NCI-H2107 treated with DMSO at 0.1 percent for 48 hours (cell line): ENCODE measurements at regions not wholly inside any gene's neighbourhood (a gene's known extent, or its start where the extent isn't known, plus 50 kb on each side); places are given as distances from the start of the nearest gene placed in this dataset.

Source experiments
- DNase-seq: peaks from one replicate; lab custom pipeline; 2025; ENCODE audit not compliant: unreplicated experiment; lab: John Stamatoyannopoulos, UW

GRCh38 chr5:117856713-117857112 lies 1131.6 kb downstream of the DTWD2 start:
- no peak for DNase-seq

DNA sequence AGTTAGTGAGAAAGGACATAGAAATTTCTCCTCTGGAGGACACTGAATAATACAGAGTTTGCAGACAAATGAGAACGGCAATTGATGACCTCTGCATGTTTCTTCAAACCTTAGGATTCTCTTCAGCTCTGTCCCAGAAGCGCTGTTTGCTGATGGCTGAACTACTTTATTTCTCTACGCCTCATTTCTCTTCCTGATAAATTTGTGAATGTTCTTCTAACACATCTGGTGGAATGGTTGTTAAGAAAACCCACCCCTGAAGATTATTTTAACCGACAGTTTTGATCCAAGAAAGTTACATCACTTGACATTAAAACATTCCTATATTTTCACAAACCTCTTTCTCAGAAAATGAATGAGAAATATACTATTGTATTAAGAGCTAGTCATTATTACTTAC lies 1150.6 kb downstream of the DTWD2 start:
- DNase-seq = no peak

- DNase-seq = no peak
Measured at GRCh38 chr5:117833691-117834090, 1154.7 kb downstream of the DTWD2 start.

DNA sequence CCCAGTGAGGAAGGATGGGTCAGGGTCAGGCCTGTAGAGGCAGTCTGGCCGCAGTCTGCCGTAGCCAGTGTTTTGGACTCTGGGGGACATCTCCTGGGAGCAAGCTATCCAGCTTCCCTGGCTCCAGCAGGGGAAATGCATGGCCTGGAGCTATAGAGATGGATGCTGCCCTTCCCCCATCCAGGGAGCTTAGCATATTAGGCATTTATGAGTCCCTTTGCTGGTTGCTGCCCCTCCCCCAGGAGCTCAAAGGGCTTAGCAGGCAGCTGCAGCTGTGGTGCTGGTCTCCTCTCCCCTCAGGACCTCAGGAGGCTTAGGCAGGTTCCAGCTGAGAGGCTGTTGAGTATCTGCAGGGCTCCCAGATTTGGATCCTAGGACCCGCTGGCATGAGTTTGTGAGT lies 1158.7 kb downstream of the DTWD2 start:
- no peak for DNase-seq

DNA sequence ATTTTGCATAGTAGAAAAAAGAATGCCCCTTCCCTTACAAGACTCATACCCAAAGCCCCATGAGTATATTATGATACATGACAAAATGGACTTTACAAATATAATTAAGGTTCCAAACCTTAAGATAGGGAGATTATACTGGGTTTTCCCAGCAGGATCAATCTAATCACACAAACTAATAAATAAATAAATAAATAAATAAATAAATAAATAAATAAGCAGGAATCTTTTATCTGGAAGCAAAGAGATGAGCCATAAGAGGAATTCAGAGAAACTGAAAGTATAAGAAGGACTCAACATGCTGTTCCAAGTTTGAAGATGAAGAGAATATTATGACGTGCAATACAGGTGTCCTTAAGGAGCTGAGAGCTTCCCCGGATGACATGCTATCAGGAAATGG lies 1174.5 kb downstream of the DTWD2 start:
- no peak for DNase-seq

DNA sequence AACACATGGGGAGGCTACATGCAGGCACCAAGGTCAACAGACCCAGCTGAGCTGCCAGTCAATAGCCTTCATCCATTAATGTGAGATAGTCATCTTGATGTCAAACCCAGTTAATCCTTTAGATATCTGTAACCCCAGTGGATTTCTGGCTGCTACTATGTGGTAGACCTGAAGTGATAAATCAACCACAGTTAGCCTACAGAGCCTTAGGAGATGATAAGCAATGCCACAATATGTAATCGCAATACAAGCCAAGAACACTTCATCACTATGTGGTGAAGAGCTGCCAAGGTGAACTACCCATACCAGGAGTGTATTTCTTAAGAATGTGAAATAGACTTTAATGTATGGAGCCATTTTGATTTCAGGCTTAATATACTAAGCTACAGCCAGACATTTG lies 1175.5 kb downstream of the DTWD2 start:
- no peak for DNase-seq

GRCh38 chr5:117809251-117809650 lies 1179.1 kb downstream of the DTWD2 start:
- DNase-seq = no peak

DNA sequence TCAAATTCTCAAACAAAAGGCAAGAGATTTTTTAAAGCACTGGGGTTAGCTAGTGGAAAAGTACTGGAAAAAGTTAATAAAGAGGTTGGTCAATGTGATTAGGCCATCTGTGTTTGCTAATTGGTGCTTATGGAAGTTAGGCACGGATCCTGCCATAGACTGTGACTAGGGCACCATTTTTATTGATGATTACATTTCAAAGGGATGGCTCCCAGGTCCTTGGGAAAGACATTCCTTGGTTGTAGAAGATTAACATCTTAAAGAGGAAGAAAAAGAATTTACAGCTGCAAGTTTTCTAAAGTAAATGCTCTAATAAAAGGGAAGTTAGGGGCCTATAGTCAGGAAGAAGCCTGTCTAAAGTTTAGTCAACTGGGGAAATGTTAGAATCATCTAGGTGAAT lies 1183.3 kb downstream of the DTWD2 start:
- no peak for DNase-seq

DNA sequence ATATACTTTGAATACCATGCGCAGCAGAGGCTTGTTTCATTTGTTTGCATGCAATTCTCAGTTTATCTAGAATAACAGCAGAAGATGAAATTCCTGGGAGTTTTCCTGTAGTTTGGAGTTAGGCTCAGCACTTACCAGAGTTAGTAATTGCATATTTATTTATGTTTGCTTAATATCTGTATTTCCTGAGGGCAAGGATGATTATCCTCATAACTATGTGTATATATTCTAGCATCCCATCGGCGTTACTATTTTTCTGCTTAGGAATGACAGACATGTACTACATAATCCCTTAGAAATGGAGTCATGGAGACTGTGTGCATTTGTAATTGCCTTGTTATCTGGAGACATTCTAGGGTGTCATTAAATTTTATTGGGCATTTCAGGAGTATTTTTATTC lies 1184.8 kb downstream of the DTWD2 start:
- no peak for DNase-seq

DNA sequence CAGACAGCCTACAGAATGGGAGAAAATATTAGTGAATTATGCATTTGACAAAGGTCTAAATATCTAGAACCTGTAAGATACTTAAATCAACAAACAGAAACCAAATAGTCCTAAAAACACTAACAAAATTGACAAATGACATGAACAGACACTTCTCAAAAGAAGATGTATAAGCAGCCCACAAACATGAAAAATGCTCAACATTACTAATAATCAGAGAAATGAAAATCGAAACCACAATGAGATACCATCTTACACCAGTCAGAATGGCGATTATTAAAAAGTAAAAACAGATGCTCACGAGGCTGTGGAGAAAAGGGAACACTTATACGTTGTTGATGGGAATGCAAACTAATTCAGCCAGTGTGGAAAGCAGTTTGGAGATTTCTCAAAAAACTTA lies 1186.8 kb downstream of the DTWD2 start:
- DNase-seq = no peak

- no peak for DNase-seq
Measured at GRCh38 chr5:117800261-117800660, 1188.1 kb downstream of the DTWD2 start.

DNA sequence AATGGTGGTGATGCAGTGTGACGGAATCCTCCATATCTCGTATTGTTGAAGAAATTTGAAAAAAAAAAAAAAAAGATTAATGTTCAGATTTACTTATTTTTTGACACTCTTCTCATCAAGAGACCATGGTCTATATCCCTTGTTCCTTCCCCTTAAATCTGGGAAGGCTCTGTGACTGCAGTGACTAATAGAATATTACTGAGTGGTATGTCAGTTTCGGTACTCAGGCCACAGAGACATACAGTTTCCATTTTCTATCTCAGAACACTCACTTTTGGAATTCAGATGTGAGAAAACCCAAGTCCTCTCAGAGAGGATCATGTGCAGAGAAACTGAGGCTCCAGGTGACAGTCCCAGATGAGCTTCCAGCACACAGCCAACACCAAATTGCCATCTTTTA lies 1193.5 kb downstream of the DTWD2 start:
- no peak for DNase-seq

GRCh38 chr5:117793963-117794362 lies 1194.4 kb downstream of the DTWD2 start:
- no peak for DNase-seq

DNA sequence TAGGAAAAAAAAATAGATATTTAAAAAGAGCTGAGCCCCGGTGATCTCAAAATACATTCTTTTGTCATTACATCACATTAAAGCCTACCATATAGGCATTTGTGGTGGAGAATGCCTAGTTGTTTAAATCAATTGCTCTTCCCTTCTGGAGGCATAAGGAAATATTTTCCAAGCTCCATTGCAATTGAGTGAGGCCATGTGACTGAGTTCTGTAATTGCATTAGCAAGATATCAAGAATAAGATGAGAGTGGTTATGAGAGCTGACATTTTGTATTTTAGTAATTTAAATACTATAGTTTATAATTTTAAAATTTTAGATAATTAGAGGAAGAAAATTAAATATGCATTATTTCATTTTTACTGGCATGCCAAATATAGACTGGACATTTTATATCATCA lies 1195.9 kb downstream of the DTWD2 start:
- no peak for DNase-seq

DNA sequence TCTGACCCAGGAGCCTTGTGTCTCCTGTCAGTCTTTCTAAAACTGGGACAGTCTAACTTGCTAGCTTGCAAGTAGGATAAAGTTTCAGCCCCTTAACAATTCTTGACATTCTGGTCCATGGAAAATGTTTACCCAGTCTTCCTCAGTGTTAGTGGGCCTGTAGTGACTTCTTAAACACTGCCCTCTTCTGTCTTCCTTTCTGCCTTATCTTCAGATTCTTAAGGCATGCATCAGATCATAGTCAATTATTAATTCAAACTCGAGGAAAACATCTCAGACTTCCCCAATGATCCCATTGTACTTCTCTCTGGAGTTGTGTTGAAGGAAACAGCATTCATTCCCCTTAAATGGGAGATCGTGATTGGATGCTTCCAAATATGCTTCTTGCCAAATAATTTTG lies 1199.8 kb downstream of the DTWD2 start:
- DNase-seq = no peak

GRCh38 chr5:117779171-117779570 lies 1204.5 kb upstream of the SEMA6A start:
- DNase-seq = no peak

DNA sequence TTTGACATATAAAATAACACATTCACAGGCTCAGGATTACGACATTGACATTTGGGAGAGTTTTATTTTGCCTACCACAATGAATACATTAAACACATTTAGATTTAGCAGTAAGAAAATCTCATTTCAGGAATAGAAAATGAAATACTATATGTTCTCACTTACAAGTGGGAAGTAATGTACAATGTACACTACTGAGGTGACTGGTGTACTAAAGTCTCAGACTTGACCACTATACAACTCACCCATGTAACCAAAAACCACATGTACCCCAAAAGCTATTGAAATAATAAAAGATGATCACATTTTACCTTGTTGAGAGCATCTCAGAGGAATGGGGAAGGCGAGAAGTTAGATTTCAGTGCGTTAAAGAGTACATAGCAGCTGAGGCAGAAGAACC lies 1202.4 kb upstream of the SEMA6A start:
- DNase-seq = no peak

DNA sequence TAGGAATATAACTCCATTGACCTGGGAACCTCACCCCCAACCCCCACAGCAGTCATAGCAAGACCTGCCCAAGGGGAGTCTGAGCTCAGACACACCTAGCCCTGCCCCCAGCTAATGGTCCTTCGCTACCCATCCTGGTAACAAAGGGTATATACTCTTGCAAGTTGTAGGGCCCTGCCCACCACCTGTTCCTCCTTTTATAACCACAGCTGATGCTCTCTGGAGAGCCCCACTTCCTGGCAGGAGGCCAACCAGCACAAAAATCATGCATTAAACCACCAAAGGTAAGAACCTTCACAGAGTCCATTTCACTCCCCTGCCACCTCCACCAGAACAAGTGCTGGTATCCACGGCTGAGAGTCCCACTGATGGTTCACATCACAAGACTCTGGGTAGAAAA lies 1195.3 kb upstream of the SEMA6A start:
- DNase-seq = no peak

GRCh38 chr5:117763271-117763670 lies 1188.6 kb upstream of the SEMA6A start:
- no peak for DNase-seq

DNA sequence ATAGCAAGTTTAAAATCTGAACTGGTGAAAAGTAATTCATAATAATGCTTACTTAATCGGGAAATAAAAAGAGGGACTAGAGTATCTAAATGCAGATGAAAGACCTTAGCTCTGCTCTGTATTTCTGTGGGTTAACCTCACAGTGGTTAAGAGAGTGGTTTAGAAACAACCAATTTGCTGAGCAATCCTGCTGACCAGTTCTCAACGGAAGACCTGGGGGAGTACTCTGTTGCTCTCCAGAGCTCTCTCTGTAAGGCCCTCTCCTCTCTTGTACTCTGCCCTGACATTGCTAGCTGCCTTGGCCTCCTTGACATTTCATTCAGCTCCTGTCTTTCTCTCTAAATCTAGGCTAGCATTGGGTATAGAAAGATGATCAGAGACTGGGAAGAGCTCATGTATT lies 1186.6 kb upstream of the SEMA6A start:
- DNase-seq = no peak

DNA sequence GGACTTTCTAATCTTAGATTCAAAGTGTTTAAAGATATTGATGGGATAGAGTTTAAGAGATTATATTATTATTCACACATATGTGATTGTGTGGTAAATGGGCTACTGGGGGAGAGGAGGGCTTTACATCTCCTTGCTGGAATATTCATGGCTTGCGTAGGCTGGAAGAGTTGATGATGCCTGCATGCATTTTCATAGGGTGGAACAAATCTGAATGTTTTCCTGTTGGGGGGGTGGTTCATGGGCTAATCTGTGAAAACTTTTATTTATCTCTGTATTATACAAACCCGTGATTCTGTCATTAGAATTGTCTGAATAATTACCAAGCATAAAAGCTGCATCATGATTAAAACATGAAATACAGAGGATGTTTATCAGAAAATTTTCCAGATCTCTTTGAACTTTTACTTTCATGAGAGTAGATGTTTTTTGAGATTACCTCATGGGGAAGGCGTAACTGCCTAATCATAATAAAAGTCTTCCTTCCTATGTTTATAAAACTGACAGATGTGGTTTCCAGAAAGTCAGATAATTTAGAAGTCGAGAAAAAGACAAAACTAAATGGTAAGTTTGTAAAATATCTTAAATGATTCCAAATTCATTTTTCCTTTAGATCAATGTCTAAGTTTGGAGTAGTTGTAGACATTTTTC lies 1185.4 kb upstream of the SEMA6A start:
- no peak for DNase-seq

DNA sequence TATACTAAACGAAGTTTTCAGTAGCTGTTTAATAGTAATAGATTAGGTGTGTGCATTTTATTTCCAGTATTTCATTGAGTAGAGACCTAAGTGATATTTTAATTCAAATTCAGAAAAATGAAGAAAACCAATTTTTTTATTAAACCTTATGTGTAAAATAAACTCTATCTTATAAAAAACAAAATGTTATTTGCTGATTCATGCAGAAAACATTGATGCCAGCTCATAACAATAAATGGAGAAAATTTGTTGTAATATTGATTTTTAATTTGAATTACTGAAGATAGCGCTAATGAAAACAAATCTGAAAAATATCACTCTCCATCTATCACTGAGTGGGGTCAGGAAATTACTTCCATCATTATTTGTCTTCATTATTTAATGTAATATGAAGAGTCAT lies 1177.8 kb upstream of the SEMA6A start:
- no peak for DNase-seq

DNA sequence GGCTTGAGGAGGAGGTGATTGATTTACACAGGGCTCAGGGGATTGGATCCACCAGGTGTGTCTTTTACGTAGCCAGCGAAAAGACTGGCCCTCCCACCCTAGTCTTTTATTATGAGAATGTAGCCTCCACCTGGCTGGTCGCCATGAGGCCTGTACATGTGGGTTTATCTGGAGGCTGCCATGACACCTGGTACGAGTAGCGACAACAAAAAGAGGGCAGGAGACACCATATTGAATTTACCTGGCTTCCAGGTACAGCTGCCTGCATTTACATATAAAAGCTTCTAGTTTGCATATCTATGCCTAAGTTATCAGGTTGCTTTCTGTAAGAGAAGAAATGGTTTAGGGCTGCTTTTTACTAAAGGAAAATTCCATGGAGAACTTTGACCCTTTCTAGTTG lies 1173.7 kb upstream of the SEMA6A start:
- DNase-seq = no peak

DNA sequence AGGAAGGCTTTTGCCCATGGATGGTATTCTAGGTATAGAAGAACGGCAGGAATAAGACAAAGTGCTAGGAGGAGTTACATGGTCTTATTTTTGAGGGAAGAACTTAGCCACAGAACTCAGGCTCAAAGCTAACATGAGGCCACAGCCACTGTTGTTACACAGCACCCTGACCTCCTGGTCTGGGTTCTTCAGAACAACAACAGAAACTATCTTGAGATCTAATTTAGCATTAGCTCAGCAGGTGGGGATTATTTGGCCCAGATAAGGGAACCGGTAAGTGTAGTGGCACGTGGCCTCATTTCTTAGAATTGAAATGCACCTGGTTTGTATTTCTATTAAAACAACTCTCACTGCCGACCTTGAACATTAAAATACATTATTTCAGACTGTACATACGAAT lies 1168.7 kb upstream of the SEMA6A start:
- no peak for DNase-seq
